WTC11 (cell line): ENCODE measurements at regions not wholly inside any gene's neighbourhood (a gene's known extent, or its start where the extent isn't known, plus 50 kb on each side); places are given as distances from the start of the nearest gene placed in this dataset.

Experiments
- ATAC-seq: fragments of 200-7000 bp; cut with Tn5 transposase; 2 replicates; pipeline ENCODE4 v1.10.0; 2021; ENCODE audit warnings: mild to moderate bottlenecking, moderate library complexity
- CTCF ChIA-PET: fragments of 300-600 bp; sonication (Branson Sonifier 250); formaldehyde crosslinking; loops from one replicate; lab custom pipeline; 2021; ENCODE audit warnings: antibody characterized with exemption; lab: Charles Lee
- POLR2A ChIA-PET: fragments of 350-600 bp; sonication (Branson Sonifier 250); formaldehyde crosslinking; loops from one replicate; lab custom pipeline; 2021; ENCODE audit warnings: antibody characterized with exemption; lab: Charles Lee
- DNase-seq: peaks from one replicate; pipeline ENCODE4 v3.0.0; 2021; ENCODE audit warnings: low spot score
- H3K27ac Mint-ChIP-seq: 2 replicates; pipeline ENCODE4 v1.8.0; 2021; ENCODE audit warnings: mixed read lengths
- H3K27me3 Mint-ChIP-seq: 2 replicates; pipeline ENCODE4 v1.8.0; 2021; ENCODE audit warnings: low read depth, mild to moderate bottlenecking, moderate library complexity, mixed read lengths
- H3K36me3 Mint-ChIP-seq: 2 replicates; pipeline ENCODE4 v1.8.0; 2021; ENCODE audit warnings: mixed read lengths
- H3K4me1 Mint-ChIP-seq: 2 replicates; pipeline ENCODE4 v1.8.0; 2022; ENCODE audit warnings: mixed read lengths
- H3K4me3 Mint-ChIP-seq: 2 replicates; pipeline ENCODE4 v1.8.0; 2021; ENCODE audit warnings: mild to moderate bottlenecking, moderate library complexity, mixed read lengths
- H3K9me3 Mint-ChIP-seq: 2 replicates; pipeline ENCODE4 v1.8.0; 2021; ENCODE audit warnings: mixed read lengths
- AFF4 ChIP-seq: sonication (generic); formaldehyde crosslinking; IDR thresholded peaks from 2 replicates; pipeline ENCODE4 v1.8.1; 2023; ENCODE audit warnings: mild to moderate bottlenecking, missing genetic modification reagents, borderline replicate concordance
- E2F4 ChIP-seq: sonication (generic); formaldehyde crosslinking; IDR thresholded peaks from 2 replicates; pipeline ENCODE4 v1.8.1; 2022; ENCODE audit warnings: low read depth, mild to moderate bottlenecking, moderate library complexity, missing genetic modification reagents, borderline replicate concordance
- FOXK1 ChIP-seq: sonication (generic); formaldehyde crosslinking; IDR thresholded peaks from 2 replicates; pipeline ENCODE4 v1.8.0; 2022; ENCODE audit warnings: mild to moderate bottlenecking, moderate library complexity, missing genetic modification reagents
- FOXP1 ChIP-seq: sonication (generic); formaldehyde crosslinking; IDR thresholded peaks from 2 replicates; pipeline ENCODE4 v1.8.0; 2022; ENCODE audit warnings: missing genetic modification reagents, mild to moderate bottlenecking, moderate library complexity, borderline replicate concordance
- GABPB1 ChIP-seq: sonication (generic); formaldehyde crosslinking; IDR thresholded peaks from 2 replicates; pipeline ENCODE4 v1.8.1; 2023; ENCODE audit warnings: mild to moderate bottlenecking, missing genetic modification reagents
- HMGA2 ChIP-seq: fragments of 250-450 bp; sonication (Bioruptor Pico); IDR thresholded peaks from 2 replicates; pipeline ENCODE4 v1.4.0; 2021; ENCODE audit warnings: mild to moderate bottlenecking, moderate library complexity
- IRF2 ChIP-seq: sonication (generic); formaldehyde crosslinking; IDR thresholded peaks from 2 replicates; pipeline ENCODE4 v1.8.0; 2022; ENCODE audit warnings: low read depth, missing genetic modification reagents, borderline replicate concordance
- JUN ChIP-seq: sonication (generic); formaldehyde crosslinking; IDR thresholded peaks from 2 replicates; pipeline ENCODE4 v1.8.0; 2023; ENCODE audit warnings: mild to moderate bottlenecking, missing genetic modification reagents
- MYBL2 ChIP-seq: sonication (generic); formaldehyde crosslinking; IDR thresholded peaks from 2 replicates; pipeline ENCODE4 v1.8.1; 2023; ENCODE audit warnings: mild to moderate bottlenecking, moderate library complexity, missing genetic modification reagents
- NR1H2 ChIP-seq: sonication (generic); formaldehyde crosslinking; IDR thresholded peaks from 2 replicates; pipeline ENCODE4 v1.9.0; 2021; ENCODE audit warnings: mild to moderate bottlenecking, moderate library complexity, missing genetic modification reagents
- SMAD3 ChIP-seq: sonication (generic); formaldehyde crosslinking; IDR thresholded peaks from 2 replicates; pipeline ENCODE4 v1.8.0; 2022; ENCODE audit warnings: missing genetic modification reagents, mild to moderate bottlenecking, borderline replicate concordance
- TEAD1 ChIP-seq: sonication (generic); formaldehyde crosslinking; IDR thresholded peaks from 2 replicates; pipeline ENCODE4 v1.8.0; 2022; ENCODE audit warnings: mild to moderate bottlenecking, missing genetic modification reagents
- TP53 ChIP-seq: sonication (generic); formaldehyde crosslinking; IDR thresholded peaks from 2 replicates; pipeline ENCODE4 v1.8.1; 2023; ENCODE audit warnings: mild to moderate bottlenecking, missing genetic modification reagents
- ZNF138 ChIP-seq: sonication (generic); formaldehyde crosslinking; conservative IDR thresholded peaks from 2 replicates; pipeline ENCODE4 v1.8.1; 2022; ENCODE audit warnings: mild to moderate bottlenecking, moderate library complexity, missing genetic modification reagents
- ZNF219 ChIP-seq: sonication (generic); formaldehyde crosslinking; IDR thresholded peaks from 2 replicates; pipeline ENCODE4 v1.8.0; 2023; ENCODE audit warnings: missing genetic modification reagents, mild to moderate bottlenecking, borderline replicate concordance
- ZNF317 ChIP-seq: sonication (generic); formaldehyde crosslinking; IDR thresholded peaks from 2 replicates; pipeline ENCODE4 v1.8.1; 2023; ENCODE audit warnings: low read depth, mild to moderate bottlenecking, moderate library complexity, missing genetic modification reagents, borderline replicate concordance
- ZNF416 ChIP-seq: fragments of 250-450 bp; sonication (Bioruptor Pico); IDR thresholded peaks from 2 replicates; pipeline ENCODE4 v1.9.0; 2021; ENCODE audit warnings: mild to moderate bottlenecking, inconsistent platforms
- TF ChIP-seq, protein P1 (sequence below): sonication (generic); formaldehyde crosslinking; IDR thresholded peaks from 2 replicates; pipeline ENCODE4 v1.8.0; 2023; ENCODE audit warnings: mild to moderate bottlenecking, missing genetic modification reagents
- TF ChIP-seq, protein P2 (sequence below): sonication (generic); formaldehyde crosslinking; IDR thresholded peaks from 2 replicates; pipeline ENCODE4 v1.8.1; 2023; ENCODE audit warnings: mild to moderate bottlenecking, missing genetic modification reagents, moderate library complexity
- TF ChIP-seq, protein P3 (sequence below): sonication (generic); formaldehyde crosslinking; IDR thresholded peaks from 2 replicates; pipeline ENCODE4 v1.8.0; 2022; ENCODE audit warnings: mild to moderate bottlenecking, missing genetic modification reagents
- TF ChIP-seq, protein P4 (sequence below): sonication (generic); formaldehyde crosslinking; IDR thresholded peaks from 2 replicates; pipeline ENCODE4 v1.8.0; 2022; ENCODE audit warnings: missing genetic modification reagents

- H3K27ac Mint-ChIP-seq, result no peak overlapping the region
- H3K27me3 Mint-ChIP-seq, result no peaks in the 10 kb centered on the region
- no peak for ATAC-seq
- peaks cover 5% of the 10 kb centered on the region for H3K9me3 Mint-ChIP-seq
- ChIA-PET POLR2A (no interaction called here), CTCF (no interaction called here)
- DNase-seq, result no peak
- H3K4me1 Mint-ChIP-seq, result peaks cover 8% of the 10 kb centered on the region
- no peaks in the 10 kb centered on the region for H3K36me3 Mint-ChIP-seq
- TF ChIP-seq E2F4 (CRISPR knock-in tag), result no peak
- no peak overlapping the region for H3K4me3 Mint-ChIP-seq
Observed at GRCh38 chr11:22516111-22516510, 109.5 kb downstream of the FANCF start.

- no peaks in the 10 kb centered on the region for H3K36me3 Mint-ChIP-seq
- no peak for DNase-seq
- H3K4me3 Mint-ChIP-seq, result no peak overlapping the region
- ATAC-seq, result no peak
- H3K4me1 Mint-ChIP-seq, result peaks cover 18% of the 10 kb centered on the region
- peaks cover 5% of the 10 kb centered on the region for H3K9me3 Mint-ChIP-seq
- H3K27me3 Mint-ChIP-seq, result no peaks in the 10 kb centered on the region
- ChIA-PET POLR2A (no interaction called here), CTCF (no interaction called here)
- TF ChIP-seq AFF4 (CRISPR knock-in tag) (no peak), ZNF317 (CRISPR knock-in tag) (no peak), GABPB1 (CRISPR knock-in tag) (no peak), ZNF416 (CRISPR knock-in tag) (no peak), SMAD3 (no peak), JUN (CRISPR knock-in tag) (no peak), HMGA2 (CRISPR knock-in tag) (no peak), FOXK1 (CRISPR knock-in tag) (no peak), TEAD1 (CRISPR knock-in tag) (no peak), MYBL2 (no peak), TP53 (CRISPR knock-in tag) (no peak), ZNF219 (no peak), NR1H2 (no peak), IRF2 (no peak), ZNF138 (CRISPR knock-in tag) (no peak), FOXP1 (CRISPR knock-in tag) (no peak)
- TF ChIP-seq, protein P1, sequence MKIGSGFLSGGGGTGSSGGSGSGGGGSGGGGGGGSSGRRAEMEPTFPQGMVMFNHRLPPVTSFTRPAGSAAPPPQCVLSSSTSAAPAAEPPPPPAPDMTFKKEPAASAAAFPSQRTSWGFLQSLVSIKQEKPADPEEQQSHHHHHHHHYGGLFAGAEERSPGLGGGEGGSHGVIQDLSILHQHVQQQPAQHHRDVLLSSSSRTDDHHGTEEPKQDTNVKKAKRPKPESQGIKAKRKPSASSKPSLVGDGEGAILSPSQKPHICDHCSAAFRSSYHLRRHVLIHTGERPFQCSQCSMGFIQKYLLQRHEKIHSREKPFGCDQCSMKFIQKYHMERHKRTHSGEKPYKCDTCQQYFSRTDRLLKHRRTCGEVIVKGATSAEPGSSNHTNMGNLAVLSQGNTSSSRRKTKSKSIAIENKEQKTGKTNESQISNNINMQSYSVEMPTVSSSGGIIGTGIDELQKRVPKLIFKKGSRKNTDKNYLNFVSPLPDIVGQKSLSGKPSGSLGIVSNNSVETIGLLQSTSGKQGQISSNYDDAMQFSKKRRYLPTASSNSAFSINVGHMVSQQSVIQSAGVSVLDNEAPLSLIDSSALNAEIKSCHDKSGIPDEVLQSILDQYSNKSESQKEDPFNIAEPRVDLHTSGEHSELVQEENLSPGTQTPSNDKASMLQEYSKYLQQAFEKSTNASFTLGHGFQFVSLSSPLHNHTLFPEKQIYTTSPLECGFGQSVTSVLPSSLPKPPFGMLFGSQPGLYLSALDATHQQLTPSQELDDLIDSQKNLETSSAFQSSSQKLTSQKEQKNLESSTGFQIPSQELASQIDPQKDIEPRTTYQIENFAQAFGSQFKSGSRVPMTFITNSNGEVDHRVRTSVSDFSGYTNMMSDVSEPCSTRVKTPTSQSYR (CRISPR knock-in tag), result no peak
- TF ChIP-seq, protein P2, sequence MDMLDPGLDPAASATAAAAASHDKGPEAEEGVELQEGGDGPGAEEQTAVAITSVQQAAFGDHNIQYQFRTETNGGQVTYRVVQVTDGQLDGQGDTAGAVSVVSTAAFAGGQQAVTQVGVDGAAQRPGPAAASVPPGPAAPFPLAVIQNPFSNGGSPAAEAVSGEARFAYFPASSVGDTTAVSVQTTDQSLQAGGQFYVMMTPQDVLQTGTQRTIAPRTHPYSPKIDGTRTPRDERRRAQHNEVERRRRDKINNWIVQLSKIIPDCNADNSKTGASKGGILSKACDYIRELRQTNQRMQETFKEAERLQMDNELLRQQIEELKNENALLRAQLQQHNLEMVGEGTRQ (CRISPR knock-in tag), result no peak
- TF ChIP-seq, protein P3, sequence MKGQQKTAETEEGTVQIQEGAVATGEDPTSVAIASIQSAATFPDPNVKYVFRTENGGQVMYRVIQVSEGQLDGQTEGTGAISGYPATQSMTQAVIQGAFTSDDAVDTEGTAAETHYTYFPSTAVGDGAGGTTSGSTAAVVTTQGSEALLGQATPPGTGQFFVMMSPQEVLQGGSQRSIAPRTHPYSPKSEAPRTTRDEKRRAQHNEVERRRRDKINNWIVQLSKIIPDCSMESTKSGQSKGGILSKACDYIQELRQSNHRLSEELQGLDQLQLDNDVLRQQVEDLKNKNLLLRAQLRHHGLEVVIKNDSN (CRISPR knock-in tag), result no peak
- TF ChIP-seq, protein P4, sequence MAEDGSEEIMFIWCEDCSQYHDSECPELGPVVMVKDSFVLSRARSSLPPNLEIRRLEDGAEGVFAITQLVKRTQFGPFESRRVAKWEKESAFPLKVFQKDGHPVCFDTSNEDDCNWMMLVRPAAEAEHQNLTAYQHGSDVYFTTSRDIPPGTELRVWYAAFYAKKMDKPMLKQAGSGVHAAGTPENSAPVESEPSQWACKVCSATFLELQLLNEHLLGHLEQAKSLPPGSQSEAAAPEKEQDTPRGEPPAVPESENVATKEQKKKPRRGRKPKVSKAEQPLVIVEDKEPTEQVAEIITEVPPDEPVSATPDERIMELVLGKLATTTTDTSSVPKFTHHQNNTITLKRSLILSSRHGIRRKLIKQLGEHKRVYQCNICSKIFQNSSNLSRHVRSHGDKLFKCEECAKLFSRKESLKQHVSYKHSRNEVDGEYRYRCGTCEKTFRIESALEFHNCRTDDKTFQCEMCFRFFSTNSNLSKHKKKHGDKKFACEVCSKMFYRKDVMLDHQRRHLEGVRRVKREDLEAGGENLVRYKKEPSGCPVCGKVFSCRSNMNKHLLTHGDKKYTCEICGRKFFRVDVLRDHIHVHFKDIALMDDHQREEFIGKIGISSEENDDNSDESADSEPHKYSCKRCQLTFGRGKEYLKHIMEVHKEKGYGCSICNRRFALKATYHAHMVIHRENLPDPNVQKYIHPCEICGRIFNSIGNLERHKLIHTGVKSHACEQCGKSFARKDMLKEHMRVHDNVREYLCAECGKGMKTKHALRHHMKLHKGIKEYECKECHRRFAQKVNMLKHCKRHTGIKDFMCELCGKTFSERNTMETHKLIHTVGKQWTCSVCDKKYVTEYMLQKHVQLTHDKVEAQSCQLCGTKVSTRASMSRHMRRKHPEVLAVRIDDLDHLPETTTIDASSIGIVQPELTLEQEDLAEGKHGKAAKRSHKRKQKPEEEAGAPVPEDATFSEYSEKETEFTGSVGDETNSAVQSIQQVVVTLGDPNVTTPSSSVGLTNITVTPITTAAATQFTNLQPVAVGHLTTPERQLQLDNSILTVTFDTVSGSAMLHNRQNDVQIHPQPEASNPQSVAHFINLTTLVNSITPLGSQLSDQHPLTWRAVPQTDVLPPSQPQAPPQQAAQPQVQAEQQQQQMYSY (CRISPR knock-in tag), result no peak
- no peak overlapping the region for H3K27ac Mint-ChIP-seq
Observed at GRCh38 chr11:22512457-22512856, 113.2 kb downstream of the FANCF start.
